Heart right ventricle (tissue), 16 donors: ENCODE measurements at regions not wholly inside any gene's neighbourhood (a gene's known extent, or its start where the extent isn't known, plus 50 kb on each side); places are given as distances from the start of the nearest gene placed in this dataset.

Experiments used
- ATAC-seq, 8 donors: fragments of 200-7000 bp; cut with Tn5 transposase; one replicate each; pipeline ENCODE4 v1.9.1; 2020; ENCODE audit warnings: mild to moderate bottlenecking in 8 of 8, moderate library complexity in 8 of 8, moderate number of reproducible peaks in 1 of 8
- DNase-seq, 2 donors: peaks; one replicate each; pipeline ENCODE4 v3.0.0-alpha.2; 2020
- H3K27ac ChIP-seq, 10 donors: fragments of 200-600 bp; sonication (generic) in 2 of 10; one replicate each; pipeline versions ENCODE4 v1.5.0 to v1.8.0; 2020 to 2022; ENCODE audit warnings: mild to moderate bottlenecking in 3 of 10
- H3K27me3 ChIP-seq, 7 donors: fragments of 200-600 bp; one replicate each; pipeline ENCODE4 v1.8.0; 2021 to 2022; ENCODE audit warnings: mild to moderate bottlenecking in 2 of 7
- H3K36me3 ChIP-seq, 9 donors: fragments of 200-600 bp; sonication (generic) in 1 of 9; one replicate each; pipeline versions ENCODE4 v1.5.0 to v1.8.0; 2020 to 2022; ENCODE audit warnings: mild to moderate bottlenecking in 2 of 9
- H3K4me1 ChIP-seq, 9 donors: fragments of 200-600 bp; sonication (generic) in 1 of 9; one replicate each; pipeline versions ENCODE4 v1.5.0 to v1.8.0; 2020 to 2022; ENCODE audit warnings: mild to moderate bottlenecking in 4 of 9
- H3K4me3 ChIP-seq, 10 donors: fragments of 200-600 bp; sonication (generic) in 2 of 10; one replicate each; pipeline versions ENCODE4 v1.5.0 to v1.8.0; 2020 to 2022; ENCODE audit warnings: mild to moderate bottlenecking in 7 of 10, moderate library complexity in 2 of 10
- H3K9me3 ChIP-seq, 11 donors: fragments of 200-600 bp in 10 of 11; sonication (generic) in 2 of 11; one replicate each; pipeline versions ENCODE4 v1.5.0 to v1.8.0; 2013 to 2022; ENCODE audit warnings: mild to moderate bottlenecking in 2 of 11, control low read depth in 1 of 11, moderate library complexity in 1 of 11
- WGBS, 2 donors: extraction: QIAGEN DNeasy Blood & Tissue Kit; methylation state at CpG; one replicate each; pipeline ENCODE4 v1.1.7; 2013; ENCODE audit warnings: inconsistent platforms in 1 of 2; 5-methylcytosine and 5-hydroxymethylcytosine counted together
- intact Hi-C, 10 donors: fragments of 100-400 bp; cut with DNase I; formaldehyde crosslinking; loops; one replicate each; pipeline versions ENCODE4 v1.11.1 to v1.14.2; 2022
- TF ChIP-seq, protein P1 (sequence below), 9 donors: fragments of 200-600 bp; sonication (generic) in 2 of 9; IDR thresholded peaks; one replicate each; pipeline versions ENCODE4 v1.5.0 to v1.8.0; 2021 to 2022; ENCODE audit warnings: antibody characterized with exemption in 9 of 9, mild to moderate bottlenecking in 5 of 9, moderate library complexity in 1 of 9
- donor health status: Arrhythmogenic right ventricular cardiomyopathy.
- donor health status: ischemic (EF 13 %, LVEDD 7.1; RV severe dilation, severe dysfunction).
- donor health status: healthy with polysubstance abuse.
- donor health status: DM: no; HTN: yes; CAD: no.
- donor health status: DM: no; HTN: no; CAD: no.
- donor health status: ischemic (EF 25% LVEDD 6.9; RV normal size, moderate dysfunction).
- donor health status: ischemic (EF 25% LVEDD 5.7; RV mildly dilated, moderate dysfunction).
- donor health status: healthy.
- donor health status: DM: yes; HTN: yes; CAD: no.
- donor health status: Ischemic cardiomyopathy.
- donor health status: ischemic (EF 35%, LVEDD 5.7; RV mildly dilated, moderate dysfunction).
- donor health status: nonischemic (EF 11% LVEDD 7.7; RV severe dilation, severe dysfunction).
- donor health status: DM: yes; HTN: yes; CAD: no.
- donor health status: PGD.
- donor health status: ischemic (EF 29% LVEDD 5.4; RV normal size, mild dysfunction).
- donor health status: nonischemic (EF 23%, LVEDD 6.1; RV moderate dilation, normal function).

DNA sequence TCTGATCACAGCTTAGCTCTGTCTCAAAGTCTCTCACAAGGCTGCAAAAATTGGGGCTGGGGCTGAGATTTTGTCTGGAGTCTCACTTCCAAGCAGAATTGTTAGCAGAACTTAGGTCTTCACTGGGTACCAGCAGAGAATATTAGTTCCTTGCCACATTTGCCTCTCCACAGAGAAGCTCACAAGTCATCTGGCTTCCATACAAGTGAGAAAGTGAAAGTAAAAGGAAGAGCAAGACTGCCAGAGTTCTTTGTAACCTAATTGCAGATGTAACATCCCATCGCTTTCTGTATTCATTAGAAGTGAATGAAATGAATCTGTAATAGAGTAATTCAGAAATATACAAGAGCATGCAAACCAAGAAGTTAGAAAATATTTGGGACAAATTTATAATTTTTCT, 624.1 kb upstream of the GNPDA2 start:
- peak in 4 of 8 donors; percentile 41 to 61 (median 56) for ATAC-seq
- TF ChIP-seq, protein P1, sequence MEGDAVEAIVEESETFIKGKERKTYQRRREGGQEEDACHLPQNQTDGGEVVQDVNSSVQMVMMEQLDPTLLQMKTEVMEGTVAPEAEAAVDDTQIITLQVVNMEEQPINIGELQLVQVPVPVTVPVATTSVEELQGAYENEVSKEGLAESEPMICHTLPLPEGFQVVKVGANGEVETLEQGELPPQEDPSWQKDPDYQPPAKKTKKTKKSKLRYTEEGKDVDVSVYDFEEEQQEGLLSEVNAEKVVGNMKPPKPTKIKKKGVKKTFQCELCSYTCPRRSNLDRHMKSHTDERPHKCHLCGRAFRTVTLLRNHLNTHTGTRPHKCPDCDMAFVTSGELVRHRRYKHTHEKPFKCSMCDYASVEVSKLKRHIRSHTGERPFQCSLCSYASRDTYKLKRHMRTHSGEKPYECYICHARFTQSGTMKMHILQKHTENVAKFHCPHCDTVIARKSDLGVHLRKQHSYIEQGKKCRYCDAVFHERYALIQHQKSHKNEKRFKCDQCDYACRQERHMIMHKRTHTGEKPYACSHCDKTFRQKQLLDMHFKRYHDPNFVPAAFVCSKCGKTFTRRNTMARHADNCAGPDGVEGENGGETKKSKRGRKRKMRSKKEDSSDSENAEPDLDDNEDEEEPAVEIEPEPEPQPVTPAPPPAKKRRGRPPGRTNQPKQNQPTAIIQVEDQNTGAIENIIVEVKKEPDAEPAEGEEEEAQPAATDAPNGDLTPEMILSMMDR (IDR thresholded peaks at IDR 0.05) = no peak
- H3K27me3 ChIP-seq = no peaks in the 10 kb centered on the region
- no peaks in the 10 kb centered on the region for H3K36me3 ChIP-seq
- H3K9me3 ChIP-seq = no peaks in the 10 kb centered on the region
- H3K4me3 ChIP-seq = peak overlapping the region in 6 of 10 donors; percentile 14 to 36 (median 32)
- no peak overlapping the region for H3K27ac ChIP-seq
- DNase-seq = no peak
- intact Hi-C loops = no loop called here
- H3K4me1 ChIP-seq = peaks cover 0 to 3% (median 0%) of the 10 kb centered on the region in 9 donors
- WGBS, 2 donors = 21 to 23% methylated on average over 1 of the region's 1 CpG

DNA sequence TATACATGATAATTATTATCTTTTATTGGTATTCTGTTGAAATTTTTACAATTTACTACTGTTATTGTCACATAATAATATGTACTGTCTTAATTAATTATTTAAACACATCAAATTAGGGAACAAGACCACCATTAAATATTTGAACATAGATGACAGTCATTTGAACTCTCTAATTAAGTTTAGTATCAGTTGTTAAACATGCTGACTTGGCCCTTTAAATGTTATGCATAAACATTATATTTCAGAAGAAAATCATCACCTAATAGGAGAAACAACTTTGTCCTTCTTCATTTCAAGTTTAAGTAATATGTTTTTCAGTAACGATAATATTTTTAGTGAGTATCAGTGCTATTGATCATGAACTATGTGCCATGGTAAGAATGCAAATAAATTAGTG, 623.5 kb upstream of the GNPDA2 start:
- intact Hi-C loops = no loop called here
- Histone ChIP-seq H3K36me3 (no peaks in the 10 kb centered on the region), H3K4me3 (peak overlapping the region in 1 of 10 donors; percentile 36), H3K27me3 (no peaks in the 10 kb centered on the region), H3K9me3 (no peaks in the 10 kb centered on the region), H3K27ac (no peak overlapping the region), H3K4me1 (peaks cover 0 to 3% (median 0%) of the 10 kb centered on the region in 9 donors)
- DNase-seq (no peak), ATAC-seq (no peak)
- 89 to 90% methylated on average over 1 of the region's 1 CpG for WGBS, 2 donors
- TF ChIP-seq, protein P1 (IDR thresholded peaks at IDR 0.05) = no peak

GRCh38 chr4:45346816-45347435, 620.6 kb upstream of the GNPDA2 start:
- DNase-seq (no peak), ATAC-seq (no peak)
- Histone ChIP-seq H3K9me3 (no peaks in the 10 kb centered on the region), H3K27me3 (no peaks in the 10 kb centered on the region), H3K27ac (no peak overlapping the region), H3K36me3 (no peaks in the 10 kb centered on the region), H3K4me1 (peaks cover 0 to 3% (median 0%) of the 10 kb centered on the region in 9 donors), H3K4me3 (no peak overlapping the region)
- 47 to 53% methylated on average over 4 of the region's 4 CpGs for WGBS, 2 donors
- TF ChIP-seq, protein P1 (IDR thresholded peaks at IDR 0.05) = no peak
- intact Hi-C loops = no loop called here

- TF ChIP-seq, protein P1 (IDR thresholded peaks at IDR 0.05) = no peak
- ATAC-seq (no peak), DNase-seq (no peak)
- no peaks in the 10 kb centered on the region for H3K9me3 ChIP-seq
- H3K4me3 ChIP-seq = no peak overlapping the region
- H3K4me1 ChIP-seq = peaks cover 0 to 3% (median 0%) of the 10 kb centered on the region in 9 donors
- no peaks in the 10 kb centered on the region for H3K27me3 ChIP-seq
- intact Hi-C loops = no loop called here
- no peak overlapping the region for H3K27ac ChIP-seq
- H3K36me3 ChIP-seq = no peaks in the 10 kb centered on the region
- WGBS, 2 donors = 63 to 64% methylated on average over 5 of the region's 5 CpGs
These were observed 619.2 kb upstream of the GNPDA2 start for GRCh38 chr4:45345558-45345957.
